GM19463 (cell line): ENCODE measurements at regions not wholly inside any gene's neighbourhood (a gene's known extent, or its start where the extent isn't known, plus 50 kb on each side); places are given as distances from the start of the nearest gene placed in this dataset.
"Not testable (repeated sequence)": the region's sequence is repeated elsewhere in the genome, so short reads cannot be mapped to it uniquely, and the experiment has no call there.

ENCODE experiments used
- ATAC-seq: cut with Tn5 transposase; IDR thresholded peaks from one replicate; pipeline ENCODE4 v1.9.1; 2021; ENCODE audit warnings: mild to moderate bottlenecking, moderate library complexity; ENCODE audit not compliant: unreplicated experiment

DNA sequence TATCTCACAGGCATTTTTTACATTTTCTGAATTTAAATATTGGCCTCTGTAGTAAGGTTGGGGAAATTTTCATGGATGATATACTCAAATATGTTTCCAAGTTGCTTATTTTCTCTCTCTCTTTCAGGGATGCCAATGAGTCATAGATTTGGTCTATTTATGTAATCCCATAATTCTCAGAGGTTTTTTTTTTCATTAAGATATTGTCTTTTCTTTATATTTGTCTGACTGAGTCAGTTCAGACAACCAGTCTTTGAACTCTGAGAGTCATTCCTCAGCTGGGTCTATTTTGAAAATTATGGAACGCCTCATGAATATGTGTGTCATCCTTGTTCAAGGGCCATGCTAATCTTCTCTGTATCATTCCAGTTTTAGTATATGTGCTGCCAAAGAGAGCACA is 223.2 kb downstream of the PCSK1 start:
- no peak for ATAC-seq

DNA sequence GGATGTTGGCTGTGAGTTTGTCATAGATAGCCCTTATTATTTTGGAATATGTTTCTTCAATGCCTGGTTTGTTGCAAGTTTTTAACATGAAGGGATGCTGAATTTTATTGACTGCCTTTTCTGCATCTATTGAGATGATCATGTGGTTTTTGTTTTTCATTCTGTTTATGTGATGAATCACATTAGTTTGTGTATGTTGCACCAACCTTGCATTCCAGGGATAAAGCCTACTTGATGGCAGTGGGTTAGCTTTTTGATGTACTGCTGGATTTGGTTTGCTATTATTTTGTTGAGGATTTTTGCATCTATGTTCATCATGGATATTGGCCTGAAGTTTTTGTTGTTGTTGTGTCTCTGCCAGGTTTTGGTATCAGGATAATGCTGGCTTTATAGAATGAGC is 225.6 kb downstream of the PCSK1 start:
- no peak for ATAC-seq

DNA sequence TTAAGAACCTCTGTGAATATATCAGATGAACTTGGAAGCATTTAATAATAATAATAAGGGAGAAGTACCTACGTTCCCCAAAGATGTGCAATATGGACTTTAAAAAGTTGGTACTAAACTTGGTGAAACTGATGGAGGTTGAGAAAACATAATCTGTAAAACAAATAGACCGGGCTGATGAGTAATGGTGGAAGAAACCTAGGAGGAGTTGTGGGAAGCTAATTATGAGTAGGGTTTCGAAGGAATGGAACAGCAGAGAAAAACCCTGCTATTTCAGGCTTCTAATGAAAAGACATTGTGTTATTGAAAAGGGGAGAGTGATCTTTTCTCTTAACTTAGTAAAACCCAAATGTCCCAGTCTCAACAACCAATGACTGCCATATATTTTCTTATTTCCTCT is 229.3 kb downstream of the PCSK1 start:
- no peak for ATAC-seq

DNA sequence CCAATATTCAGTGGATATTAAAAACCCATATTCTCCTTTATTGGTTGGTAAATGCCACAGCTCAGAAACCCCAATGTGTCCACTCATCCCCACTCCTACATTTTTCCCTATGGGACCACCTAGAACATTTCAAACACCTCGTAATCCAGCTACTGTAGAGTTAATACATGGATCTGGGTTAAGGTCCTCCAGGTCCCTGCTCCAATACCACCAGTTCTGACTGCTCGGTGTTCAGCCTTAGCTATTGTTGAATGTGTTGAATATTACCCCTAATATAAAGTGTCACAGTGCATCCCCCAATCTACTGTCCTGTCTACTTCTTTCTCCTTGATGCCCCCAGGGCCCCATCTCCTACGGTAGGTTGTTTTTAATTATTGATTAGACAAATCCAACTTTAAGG is 231.5 kb downstream of the PCSK1 start:
- ATAC-seq, result no peak

DNA sequence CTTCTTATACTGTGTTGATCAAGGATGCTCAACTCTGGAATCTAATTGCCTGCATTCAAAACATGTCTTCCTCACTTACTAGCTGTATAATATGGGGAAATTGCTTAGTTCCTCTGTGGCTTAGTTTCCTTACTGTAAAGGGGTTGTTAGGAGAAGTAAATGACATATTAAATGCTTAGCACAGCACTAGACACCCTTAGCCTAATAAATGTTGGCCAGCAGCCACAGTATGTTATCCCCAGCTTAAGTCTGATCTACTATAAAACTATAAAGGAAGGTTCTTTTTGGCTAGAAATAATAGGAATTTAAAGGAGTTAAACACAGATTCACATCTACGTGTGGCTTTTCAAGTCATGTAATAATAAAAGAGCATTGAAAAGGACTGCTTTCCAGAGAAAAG is 232.4 kb downstream of the PCSK1 start:
- no peak for ATAC-seq

DNA sequence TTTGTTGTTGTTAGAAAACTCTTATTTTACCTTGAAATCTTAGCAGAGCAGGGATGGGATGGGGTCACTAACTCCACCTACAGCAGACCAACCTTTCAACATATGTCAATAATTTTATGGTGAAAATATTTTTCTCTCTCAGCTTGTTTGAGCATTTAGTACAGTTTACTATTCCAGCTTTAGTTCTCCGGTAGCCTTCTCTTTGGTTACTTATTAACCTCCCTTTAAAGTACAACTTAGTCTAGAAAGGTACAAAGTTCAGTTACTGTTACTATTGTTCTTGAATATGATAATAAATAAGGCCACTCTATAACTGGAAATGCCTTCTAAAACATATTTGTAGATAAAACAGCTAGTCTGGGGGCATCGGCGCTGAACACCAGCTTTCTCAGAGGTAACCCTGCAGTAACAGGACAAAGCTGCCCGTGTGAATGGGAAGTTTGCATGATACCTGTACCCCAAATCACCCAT is 233.3 kb downstream of the PCSK1 start:
- no peak for ATAC-seq

DNA sequence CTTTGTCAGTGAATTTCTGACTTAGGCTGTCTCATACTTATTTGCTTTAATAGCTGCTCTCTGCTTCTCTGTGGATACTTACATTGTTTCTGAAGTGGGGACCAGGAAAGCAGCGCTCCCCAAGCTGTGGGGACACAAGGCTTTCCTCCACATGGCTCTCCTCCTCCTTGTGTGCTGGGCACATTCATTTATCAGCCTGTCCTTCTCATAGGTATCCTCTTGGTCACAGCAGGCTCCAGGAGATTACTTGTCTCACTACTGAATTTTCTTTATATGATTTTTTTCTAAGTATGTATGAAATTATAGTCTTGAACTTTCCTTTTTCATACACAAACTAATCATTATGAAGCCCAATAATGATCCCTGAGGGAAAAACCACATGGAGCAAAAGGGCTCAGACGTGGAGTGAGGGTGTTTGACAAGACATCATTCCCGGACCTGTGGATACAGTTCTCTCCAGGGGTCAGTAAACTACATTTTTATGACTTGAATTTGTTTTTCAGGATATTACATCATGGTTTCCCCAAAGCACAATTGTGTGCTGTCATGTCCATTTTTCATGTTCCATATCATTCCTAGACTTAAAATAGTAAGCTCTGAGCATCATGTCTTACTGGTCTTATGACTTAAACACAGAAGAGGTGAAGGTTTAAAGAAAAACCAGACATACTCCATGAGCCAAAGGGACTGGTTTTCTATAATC is 234.5 kb downstream of the PCSK1 start:
- no peak for ATAC-seq

DNA sequence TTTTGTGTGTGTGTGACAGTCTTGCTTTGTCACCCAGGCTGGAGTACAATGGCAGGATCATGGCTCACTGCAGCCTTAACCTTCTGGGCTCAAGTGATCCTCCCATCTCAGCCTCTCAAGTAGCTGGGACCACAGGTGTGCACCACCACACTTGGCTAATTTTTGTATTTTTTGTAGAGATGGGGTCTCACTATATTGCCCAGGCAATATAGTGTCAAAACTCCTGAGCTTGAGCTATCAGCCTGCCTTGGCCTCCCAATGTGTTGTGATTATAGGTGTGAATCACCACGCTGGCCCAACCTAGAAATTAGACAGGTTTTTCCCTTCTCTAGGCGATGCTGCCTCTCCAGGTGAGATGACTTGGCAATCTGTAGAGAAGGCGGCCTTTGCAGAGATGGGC is 235.3 kb downstream of the PCSK1 start:
- ATAC-seq, result not testable (repeated sequence)

DNA sequence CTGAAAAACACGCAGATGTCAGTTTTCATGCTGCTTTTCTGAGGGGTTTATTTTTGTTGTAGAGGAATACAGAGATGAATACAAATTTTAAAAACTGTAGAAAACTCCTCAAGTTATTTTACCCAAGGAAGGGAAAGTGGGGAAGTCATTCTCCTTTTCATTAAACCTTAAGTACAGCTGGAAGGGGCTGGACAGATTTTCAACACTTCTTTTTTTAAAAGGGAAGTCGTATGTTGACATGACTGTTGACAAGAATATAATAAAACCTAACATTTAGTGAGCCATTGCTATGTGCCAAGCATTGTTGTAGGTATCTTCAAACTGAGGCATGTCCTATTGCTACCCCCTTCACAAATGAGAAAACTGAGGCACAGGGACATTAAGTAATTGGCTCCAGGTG is 235.7 kb upstream of the ELL2 start:
- ATAC-seq, result no peak

DNA sequence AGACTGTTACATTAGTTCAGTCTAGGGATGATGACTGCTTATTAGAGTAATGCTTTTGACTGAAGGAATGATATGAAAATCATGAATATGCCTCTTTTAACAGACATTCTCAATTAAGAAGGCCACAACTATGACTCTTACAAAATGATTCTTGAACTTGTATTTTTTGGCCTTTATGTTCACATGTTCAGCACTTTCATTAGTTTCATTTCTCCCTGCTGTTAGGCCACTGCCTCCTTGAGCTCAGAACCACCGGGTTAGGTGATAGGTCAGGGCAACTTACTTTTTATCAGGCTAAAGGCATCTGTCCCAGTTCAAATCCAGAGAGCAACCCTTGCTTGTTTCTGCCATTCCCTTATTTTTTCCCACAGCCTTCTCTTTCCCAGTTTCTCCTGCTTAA is 235.2 kb upstream of the ELL2 start:
- no peak for ATAC-seq

DNA sequence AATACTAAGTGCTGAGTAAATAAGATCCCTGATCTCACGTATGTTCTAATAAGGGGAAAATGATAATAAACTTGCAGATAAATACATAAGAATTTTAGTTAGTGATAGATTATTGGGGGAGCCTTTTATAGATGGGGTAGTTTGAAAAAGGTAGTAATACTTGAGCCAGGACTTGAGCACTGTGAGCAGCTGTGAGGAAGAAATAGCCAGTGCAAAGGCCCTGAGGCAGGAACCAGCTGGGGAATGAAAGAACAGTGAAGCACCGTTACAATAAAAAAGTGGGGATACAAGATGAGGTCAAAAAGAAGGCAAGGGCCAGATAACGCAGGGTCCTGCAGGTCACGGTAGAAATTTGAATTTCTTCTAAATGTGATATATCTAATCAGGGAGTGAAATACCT is 234.8 kb upstream of the ELL2 start:
- ATAC-seq, result no peak

DNA sequence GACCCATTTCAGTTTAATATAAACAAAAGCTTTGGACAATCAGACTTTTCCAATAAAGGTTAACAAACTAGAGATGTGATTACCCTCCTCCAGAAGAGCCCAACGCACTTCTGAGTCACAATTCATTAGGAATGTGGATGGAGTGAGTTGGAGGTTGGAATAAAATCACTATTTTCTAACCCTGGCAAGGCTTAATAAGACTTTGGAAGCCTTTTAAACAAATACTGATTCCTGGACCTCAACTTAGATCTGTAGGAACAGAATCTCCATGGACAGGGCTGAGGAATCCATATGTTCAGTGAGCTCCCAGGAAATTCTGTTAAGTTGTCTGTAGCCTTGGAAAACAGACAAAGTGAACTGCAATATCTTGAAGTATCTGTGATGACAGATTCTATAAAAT is 233.5 kb upstream of the ELL2 start:
- ATAC-seq, result no peak

DNA sequence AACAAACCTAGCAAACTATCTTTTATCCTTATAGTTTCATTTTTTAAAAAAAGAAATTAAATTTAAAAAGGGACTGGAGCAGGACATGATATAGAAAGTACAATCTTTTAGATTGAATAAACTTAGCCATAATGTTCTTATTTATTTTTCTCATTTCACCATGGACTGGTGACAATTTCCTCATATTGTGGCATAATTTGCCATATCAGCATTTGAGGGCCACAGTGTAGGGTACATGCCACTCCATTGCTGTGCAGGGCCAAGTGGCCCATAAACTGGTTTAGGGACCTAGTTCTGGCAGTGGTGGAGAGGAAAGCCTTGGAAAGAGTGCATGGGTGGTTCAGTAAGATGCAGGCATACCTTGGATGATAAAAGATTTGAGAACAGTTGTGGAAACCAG is 232.9 kb upstream of the ELL2 start:
- no peak for ATAC-seq

DNA sequence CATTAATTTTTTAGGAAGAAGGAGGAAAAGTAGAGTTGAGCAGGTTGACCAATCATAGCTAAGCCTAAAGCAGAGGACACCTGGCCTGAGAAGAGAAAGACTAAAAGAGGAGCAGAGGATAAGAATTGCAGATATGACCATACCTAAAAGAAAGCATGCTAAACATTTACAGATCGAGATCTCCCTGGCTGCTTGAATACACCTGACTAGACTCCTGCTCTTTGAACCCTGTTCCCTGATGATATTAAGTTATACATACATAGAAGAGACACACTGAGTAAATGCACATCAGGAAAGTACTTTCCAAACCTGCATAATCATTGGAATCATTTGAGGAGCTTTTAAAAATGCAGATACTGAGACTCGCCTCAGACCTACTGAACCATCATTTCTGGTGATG is 232.3 kb upstream of the ELL2 start:
- no peak for ATAC-seq

DNA sequence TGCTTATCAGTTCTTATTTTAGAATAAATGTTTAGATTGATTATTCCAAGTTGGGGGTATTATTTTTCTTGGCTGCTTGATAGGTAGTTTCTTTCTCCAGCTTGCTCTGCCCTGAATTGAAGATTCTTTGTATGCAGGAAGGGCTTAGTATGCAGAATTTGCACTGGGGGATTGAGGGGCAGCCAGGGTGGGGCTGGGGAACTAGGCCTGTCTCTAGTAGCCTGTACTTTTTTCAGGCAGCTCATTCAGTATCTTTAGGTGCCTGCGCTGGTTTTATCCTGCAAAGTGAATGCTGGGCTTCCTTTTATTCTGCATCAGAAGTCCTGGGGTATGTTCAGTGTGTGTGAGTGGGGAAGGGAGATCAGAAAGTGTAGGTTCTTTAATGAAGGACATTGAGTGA is 228.3 kb upstream of the ELL2 start:
- no peak for ATAC-seq

DNA sequence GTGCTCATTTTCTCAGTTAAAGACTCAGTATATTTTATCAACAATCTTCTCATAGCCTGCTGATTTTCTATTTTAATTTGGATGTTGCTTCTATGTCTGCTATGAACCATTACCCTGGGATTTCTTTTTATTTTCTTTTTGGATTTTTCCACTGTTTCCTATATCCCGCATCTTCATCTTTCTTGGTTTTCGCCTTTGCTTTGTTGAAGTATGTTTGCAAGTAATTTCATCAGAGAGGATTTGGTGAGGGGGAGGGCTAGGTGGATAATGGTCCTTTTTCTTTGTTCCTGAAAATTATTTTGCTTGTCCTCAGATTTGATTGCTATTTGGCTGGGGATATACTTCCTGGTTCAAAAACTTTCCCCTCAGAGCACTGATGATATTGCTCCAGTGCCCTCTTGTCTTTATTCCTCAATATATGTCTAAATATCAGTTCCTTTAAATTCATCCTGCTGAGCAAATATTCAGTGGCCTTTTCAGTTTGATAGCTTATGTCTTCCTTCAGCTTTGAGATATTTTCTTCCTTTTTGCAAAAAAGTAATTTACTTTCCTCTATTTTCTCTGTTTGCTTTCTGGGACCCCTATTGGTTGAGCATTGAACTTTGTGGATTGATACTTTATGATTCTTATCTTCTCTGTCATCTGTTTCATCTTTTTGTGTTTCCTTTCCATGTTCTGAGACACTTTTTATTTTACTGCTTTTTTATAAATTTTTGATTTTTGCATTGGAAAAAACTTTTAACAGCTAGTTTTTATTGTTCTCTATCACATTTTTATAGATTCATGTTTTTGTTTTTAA is 227.6 kb upstream of the ELL2 start:
- no peak for ATAC-seq

DNA sequence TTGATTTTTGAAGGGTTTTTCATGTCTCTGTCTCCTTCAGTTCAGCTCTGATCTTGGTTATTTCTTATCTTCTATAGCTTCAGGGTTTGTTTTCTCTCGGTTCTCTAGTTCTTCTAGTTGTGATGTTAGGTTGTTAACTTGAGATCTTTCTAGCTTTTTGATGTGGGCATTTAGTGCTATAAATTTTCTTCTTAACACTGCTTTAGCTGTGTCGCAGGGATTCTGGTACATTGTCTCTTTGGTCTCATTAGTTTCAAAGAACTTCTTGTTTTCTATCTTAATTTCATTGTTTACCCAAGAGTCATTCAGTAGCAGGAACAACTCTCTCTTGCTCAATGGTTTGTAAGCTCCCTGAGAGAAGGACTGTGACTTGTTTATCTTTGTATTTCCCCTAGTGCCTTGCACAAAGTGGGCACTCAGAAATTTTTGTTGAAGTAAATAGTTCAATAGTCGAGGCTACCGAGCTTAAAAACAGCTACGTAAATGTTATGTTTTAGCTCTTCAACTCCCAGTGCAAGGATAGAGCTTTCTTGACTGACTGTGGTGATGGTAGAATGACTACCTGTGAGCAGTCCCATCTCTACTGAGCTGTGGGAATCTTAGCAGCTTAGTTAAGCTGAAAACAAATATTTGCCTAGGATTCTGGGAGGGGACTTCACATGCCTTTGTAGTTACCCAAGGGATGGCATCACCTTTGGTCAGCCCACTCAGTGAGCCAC is 225.8 kb upstream of the ELL2 start:
- no peak for ATAC-seq

DNA sequence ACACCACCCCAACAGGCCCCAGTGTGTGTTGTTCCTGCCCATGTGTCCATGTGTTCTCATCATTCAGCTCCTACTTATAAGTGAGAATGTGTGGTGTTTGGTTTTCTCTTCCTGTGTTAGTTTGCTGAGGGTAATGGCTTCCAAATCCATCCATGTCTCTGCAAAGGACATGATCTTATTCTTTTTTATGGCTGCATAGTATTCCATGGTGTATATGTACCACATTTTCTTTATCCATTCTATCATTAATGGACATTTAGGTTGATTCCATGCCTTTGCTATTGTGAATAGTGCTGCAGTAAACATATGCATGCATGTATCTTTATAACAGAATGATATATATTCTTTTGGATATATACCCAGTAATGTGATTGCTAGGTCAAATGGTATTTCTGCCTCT is 222.9 kb upstream of the ELL2 start:
- ATAC-seq, result not testable (repeated sequence)

DNA sequence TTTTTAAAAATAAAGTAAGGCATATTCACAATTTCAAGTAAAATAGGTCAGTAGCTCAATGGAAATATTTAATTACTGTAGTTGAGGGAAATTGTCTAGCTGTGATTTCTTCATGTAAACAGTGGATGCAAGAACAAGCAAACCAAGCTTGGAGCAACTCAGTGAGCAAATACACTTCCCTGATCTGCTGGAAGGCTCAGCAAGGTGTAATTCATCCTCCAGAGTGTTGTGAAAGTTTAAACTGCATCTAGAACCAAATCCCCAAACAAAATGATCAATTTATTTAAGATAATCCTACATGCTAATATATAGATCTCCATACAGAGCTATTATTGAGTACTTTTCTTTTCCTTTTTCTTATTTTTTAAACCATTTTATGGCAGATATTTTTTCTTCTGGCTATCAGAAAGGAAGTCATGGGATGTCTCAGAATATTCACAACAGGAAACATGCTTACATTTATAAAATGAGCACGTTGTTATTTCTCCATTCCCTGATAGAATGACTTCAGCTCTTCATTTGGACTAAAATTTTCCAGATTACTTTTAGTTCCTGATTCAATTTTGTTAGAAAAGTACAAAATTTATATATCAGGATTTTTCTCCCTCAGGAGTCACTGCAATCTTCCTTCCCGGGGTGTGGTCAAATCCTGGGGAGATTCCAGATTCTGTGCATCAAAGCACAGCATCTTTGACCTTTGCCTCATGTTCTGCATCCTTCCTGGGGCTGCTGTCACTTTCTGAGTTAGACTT is 219.2 kb upstream of the ELL2 start:
- ATAC-seq, result no peak

DNA sequence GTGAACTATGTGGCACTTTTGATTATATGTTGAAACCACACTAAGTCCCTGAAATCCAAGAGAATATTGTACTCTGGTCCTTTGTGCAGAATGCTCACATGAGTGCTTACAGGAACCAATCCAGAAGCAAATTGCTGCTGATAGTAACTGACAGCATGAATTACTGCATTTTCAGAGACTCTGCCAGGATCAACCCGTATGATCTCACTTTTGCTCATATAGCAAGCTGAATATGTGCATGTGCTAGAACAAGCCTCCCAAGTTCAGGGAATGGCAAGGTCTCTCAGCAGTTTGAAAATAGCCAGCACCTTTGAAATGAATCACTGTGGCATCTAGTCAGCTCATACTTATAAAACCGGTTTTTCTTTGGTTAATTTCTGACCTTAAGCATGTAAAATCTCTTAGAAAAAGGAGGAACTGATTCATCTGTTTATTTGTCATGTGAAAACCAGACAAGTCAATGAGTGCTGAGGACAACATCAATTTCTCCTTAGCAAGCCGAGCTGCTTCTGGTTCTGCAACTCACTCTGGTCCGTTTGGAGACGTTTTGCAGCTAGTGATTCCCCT is 215.7 kb upstream of the ELL2 start:
- peak; percentile 82 for ATAC-seq

DNA sequence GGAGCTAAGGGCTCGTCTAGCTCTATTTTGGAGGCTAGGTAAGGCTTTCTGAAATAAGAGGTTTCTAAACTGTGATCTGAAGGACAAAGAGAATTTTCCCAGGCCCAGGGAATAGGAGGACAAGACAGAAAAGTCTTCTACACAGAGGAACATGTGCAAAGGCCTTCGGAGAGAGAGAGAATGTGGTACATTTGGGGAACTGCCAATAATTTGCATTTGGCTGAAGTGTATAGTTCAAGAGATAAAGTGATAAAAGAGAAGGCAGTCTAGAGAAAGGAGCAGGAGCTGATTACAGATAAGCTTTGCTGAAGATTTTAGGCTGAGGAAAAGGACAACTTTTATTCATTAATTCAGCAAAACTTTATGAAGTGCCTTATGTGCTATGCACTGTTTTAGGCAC is 214.4 kb upstream of the ELL2 start:
- no peak for ATAC-seq
